SK-N-SH treated with all-trans-retinoic acid at 6 μM for 48 hours (cell line): ENCODE measurements at regions not wholly inside any gene's neighbourhood (a gene's known extent, or its start where the extent isn't known, plus 50 kb on each side); places are given as distances from the start of the nearest gene placed in this dataset.

Source experiments
- ARNTL ChIP-seq: fragments of 450-650 bp; formaldehyde crosslinking; IDR thresholded peaks from 2 replicates; pipeline ENCODE4 v1.5.0; 2020; ENCODE audit warnings: low read depth, mild to moderate bottlenecking, moderate library complexity, borderline replicate concordance
- CSDC2 ChIP-seq: fragments of 250-450 bp; sonication (Bioruptor Pico); IDR thresholded peaks from 2 replicates; pipeline ENCODE4 v1.5.0; 2020; ENCODE audit warnings: mild to moderate bottlenecking, moderate library complexity
- OSR1 ChIP-seq: fragments of 250-450 bp; sonication (Bioruptor Pico); IDR thresholded peaks from 2 replicates; pipeline ENCODE4 v1.8.0; 2022; ENCODE audit warnings: moderate library complexity, mild to moderate bottlenecking, inconsistent platforms
- RARB ChIP-seq: fragments of 250-450 bp; sonication (Bioruptor Pico); IDR thresholded peaks from 2 replicates; pipeline ENCODE4 v1.8.0; 2021; ENCODE audit warnings: mild to moderate bottlenecking, moderate library complexity
- SNAI2 ChIP-seq: fragments of 250-450 bp; sonication (Bioruptor Pico); IDR thresholded peaks from 2 replicates; pipeline ENCODE4 v1.5.0; 2020; ENCODE audit warnings: mild to moderate bottlenecking, moderate library complexity
- ZFP30 ChIP-seq: fragments of 450-650 bp; formaldehyde crosslinking; IDR thresholded peaks from 2 replicates; pipeline ENCODE4 v1.5.0; 2022; ENCODE audit warnings: mild to moderate bottlenecking, moderate library complexity
- ZNF70 ChIP-seq: fragments of 450-650 bp; formaldehyde crosslinking; IDR thresholded peaks from 2 replicates; pipeline ENCODE4 v1.5.0; 2020; ENCODE audit warnings: mild to moderate bottlenecking, moderate library complexity
- TF ChIP-seq, protein P1 (sequence below): fragments of 250-450 bp; sonication (Bioruptor Pico); IDR thresholded peaks from 2 replicates; pipeline ENCODE4 v1.5.0; 2020; ENCODE audit warnings: mild to moderate bottlenecking, moderate library complexity
- TF ChIP-seq, protein P2 (sequence below): fragments of 250-450 bp; sonication (Bioruptor Pico); IDR thresholded peaks from 2 replicates; pipeline ENCODE4 v1.8.0; 2020; ENCODE audit warnings: mild to moderate bottlenecking, moderate library complexity, borderline replicate concordance
- TF ChIP-seq, protein P3 (sequence below): fragments of 250-450 bp; sonication (Bioruptor Pico); IDR thresholded peaks from 2 replicates; pipeline ENCODE4 v1.8.0; 2021; ENCODE audit warnings: low read depth, mild to moderate bottlenecking, moderate library complexity, borderline replicate concordance
- TF ChIP-seq, protein P4 (sequence below): fragments of 250-450 bp; sonication (Bioruptor Pico); IDR thresholded peaks from 2 replicates; pipeline ENCODE4 v1.5.1; 2021; ENCODE audit warnings: mild to moderate bottlenecking, moderate library complexity

DNA sequence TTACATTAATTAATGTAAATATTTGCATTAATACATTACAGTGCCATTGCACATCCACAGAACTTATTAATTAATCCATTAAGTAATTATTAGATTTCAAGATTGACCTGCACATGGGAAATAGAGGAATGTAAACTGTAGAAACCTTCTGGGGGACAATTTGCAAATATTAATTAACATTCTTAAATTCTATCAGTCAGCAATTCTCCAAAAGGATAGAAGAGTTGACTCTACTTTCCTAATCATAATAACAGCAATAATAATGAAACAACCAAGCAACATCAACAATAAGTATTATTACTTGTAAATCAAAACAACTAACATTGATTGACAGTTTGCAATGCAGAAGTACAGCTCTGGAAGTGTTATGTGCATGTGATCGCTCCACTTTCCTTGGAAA lies 281.6 kb upstream of the CRIM1 start:
- TF ChIP-seq OSR1 (no peak), SNAI2 (CRISPR knock-in tag) (no peak), RARB (CRISPR knock-in tag) (no peak), ARNTL (CRISPR knock-in tag) (no peak), CSDC2 (CRISPR knock-in tag) (no peak), ZFP30 (CRISPR knock-in tag) (no peak), ZNF70 (no peak)
- TF ChIP-seq, protein P1, sequence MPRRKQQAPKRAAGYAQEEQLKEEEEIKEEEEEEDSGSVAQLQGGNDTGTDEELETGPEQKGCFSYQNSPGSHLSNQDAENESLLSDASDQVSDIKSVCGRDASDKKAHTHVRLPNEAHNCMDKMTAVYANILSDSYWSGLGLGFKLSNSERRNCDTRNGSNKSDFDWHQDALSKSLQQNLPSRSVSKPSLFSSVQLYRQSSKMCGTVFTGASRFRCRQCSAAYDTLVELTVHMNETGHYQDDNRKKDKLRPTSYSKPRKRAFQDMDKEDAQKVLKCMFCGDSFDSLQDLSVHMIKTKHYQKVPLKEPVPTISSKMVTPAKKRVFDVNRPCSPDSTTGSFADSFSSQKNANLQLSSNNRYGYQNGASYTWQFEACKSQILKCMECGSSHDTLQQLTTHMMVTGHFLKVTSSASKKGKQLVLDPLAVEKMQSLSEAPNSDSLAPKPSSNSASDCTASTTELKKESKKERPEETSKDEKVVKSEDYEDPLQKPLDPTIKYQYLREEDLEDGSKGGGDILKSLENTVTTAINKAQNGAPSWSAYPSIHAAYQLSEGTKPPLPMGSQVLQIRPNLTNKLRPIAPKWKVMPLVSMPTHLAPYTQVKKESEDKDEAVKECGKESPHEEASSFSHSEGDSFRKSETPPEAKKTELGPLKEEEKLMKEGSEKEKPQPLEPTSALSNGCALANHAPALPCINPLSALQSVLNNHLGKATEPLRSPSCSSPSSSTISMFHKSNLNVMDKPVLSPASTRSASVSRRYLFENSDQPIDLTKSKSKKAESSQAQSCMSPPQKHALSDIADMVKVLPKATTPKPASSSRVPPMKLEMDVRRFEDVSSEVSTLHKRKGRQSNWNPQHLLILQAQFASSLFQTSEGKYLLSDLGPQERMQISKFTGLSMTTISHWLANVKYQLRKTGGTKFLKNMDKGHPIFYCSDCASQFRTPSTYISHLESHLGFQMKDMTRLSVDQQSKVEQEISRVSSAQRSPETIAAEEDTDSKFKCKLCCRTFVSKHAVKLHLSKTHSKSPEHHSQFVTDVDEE (CRISPR knock-in tag): no peak
- TF ChIP-seq, protein P2, sequence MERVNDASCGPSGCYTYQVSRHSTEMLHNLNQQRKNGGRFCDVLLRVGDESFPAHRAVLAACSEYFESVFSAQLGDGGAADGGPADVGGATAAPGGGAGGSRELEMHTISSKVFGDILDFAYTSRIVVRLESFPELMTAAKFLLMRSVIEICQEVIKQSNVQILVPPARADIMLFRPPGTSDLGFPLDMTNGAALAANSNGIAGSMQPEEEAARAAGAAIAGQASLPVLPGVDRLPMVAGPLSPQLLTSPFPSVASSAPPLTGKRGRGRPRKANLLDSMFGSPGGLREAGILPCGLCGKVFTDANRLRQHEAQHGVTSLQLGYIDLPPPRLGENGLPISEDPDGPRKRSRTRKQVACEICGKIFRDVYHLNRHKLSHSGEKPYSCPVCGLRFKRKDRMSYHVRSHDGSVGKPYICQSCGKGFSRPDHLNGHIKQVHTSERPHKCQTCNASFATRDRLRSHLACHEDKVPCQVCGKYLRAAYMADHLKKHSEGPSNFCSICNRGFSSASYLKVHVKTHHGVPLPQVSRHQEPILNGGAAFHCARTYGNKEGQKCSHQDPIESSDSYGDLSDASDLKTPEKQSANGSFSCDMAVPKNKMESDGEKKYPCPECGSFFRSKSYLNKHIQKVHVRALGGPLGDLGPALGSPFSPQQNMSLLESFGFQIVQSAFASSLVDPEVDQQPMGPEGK: no peak
- TF ChIP-seq, protein P3, sequence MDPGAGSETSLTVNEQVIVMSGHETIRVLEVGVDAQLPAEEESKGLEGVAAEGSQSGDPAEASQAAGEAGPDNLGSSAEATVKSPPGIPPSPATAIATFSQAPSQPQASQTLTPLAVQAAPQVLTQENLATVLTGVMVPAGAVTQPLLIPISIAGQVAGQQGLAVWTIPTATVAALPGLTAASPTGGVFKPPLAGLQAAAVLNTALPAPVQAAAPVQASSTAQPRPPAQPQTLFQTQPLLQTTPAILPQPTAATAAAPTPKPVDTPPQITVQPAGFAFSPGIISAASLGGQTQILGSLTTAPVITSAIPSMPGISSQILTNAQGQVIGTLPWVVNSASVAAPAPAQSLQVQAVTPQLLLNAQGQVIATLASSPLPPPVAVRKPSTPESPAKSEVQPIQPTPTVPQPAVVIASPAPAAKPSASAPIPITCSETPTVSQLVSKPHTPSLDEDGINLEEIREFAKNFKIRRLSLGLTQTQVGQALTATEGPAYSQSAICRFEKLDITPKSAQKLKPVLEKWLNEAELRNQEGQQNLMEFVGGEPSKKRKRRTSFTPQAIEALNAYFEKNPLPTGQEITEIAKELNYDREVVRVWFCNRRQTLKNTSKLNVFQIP (CRISPR knock-in tag): no peak
- TF ChIP-seq, protein P4, sequence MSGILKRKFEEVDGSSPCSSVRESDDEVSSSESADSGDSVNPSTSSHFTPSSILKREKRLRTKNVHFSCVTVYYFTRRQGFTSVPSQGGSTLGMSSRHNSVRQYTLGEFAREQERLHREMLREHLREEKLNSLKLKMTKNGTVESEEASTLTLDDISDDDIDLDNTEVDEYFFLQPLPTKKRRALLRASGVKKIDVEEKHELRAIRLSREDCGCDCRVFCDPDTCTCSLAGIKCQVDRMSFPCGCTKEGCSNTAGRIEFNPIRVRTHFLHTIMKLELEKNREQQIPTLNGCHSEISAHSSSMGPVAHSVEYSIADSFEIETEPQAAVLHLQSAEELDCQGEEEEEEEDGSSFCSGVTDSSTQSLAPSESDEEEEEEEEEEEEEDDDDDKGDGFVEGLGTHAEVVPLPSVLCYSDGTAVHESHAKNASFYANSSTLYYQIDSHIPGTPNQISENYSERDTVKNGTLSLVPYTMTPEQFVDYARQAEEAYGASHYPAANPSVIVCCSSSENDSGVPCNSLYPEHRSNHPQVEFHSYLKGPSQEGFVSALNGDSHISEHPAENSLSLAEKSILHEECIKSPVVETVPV: no peak
